Forelimb muscle (tissue), 1 donor: ENCODE measurements at regions not wholly inside any gene's neighbourhood (a gene's known extent, or its start where the extent isn't known, plus 50 kb on each side); places are given as distances from the start of the nearest gene placed in this dataset.
"Not testable (repeated sequence)": the region's sequence is repeated elsewhere in the genome, so short reads cannot be mapped to it uniquely, and the experiment has no call there.

ENCODE experiments used
- DNase-seq: peaks from one replicate; pipeline ENCODE4 v3.0.0-alpha.2; 2013; ENCODE audit warnings: low read depth

DNA sequence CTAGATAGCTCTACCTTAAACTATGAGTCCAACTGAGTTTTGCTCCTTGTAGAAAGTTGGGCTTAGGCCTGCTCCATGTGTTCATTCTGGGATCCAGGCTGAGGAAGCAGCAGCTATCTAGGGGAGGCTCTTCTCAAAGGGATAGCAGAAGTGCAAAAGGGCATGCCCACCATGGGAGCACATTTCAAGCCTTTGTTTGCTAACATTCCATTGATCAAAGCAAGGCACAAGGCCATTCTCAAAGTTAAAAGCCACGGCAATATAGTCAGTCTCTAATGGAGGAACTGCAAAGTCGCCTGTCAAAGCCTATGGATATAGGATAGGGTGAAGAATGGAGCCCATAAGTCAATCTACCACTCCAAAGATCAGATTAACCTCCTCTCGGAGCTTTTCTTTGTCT is 488.1 kb upstream of the ARX start:
- DNase-seq: no peak

DNA sequence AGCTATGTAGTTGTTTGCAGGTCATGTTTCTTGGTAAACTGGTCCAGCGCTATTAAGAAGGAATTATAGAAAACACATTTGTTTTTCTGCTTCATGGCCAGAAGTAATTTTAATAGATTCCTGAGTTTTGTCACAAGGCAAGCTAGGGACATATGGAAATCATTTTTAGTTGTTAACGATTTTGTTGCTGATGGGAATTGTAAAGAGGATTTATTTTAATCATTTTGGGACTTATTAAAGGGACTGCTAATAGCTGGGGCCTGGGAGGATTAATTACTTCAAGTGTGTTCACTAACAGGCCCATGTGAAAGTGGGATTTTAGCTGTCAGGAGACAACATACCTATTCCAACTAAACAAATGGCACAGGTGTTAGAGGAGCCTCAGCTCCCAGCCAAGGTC is 492.0 kb upstream of the ARX start:
- DNase-seq: no peak

DNA sequence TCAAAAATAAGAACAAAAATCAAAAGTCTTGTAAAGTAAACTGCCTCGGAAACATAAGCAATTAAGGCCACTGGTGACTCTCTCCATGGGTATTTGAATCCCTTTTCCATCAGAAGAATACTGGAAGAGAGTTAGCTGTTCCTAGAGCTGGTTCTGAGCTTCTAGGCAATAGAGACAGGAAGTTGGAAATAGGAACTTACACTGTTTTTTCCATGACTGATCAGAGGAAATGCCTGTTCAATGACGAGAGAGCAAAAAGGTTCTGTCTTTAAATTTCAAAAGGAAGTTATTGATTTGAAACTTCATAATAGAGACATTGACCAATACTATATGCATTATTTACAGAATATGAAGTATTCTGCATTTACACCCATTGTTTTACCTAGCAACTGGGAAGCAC is 503.5 kb upstream of the ARX start:
- DNase-seq: no peak

DNA sequence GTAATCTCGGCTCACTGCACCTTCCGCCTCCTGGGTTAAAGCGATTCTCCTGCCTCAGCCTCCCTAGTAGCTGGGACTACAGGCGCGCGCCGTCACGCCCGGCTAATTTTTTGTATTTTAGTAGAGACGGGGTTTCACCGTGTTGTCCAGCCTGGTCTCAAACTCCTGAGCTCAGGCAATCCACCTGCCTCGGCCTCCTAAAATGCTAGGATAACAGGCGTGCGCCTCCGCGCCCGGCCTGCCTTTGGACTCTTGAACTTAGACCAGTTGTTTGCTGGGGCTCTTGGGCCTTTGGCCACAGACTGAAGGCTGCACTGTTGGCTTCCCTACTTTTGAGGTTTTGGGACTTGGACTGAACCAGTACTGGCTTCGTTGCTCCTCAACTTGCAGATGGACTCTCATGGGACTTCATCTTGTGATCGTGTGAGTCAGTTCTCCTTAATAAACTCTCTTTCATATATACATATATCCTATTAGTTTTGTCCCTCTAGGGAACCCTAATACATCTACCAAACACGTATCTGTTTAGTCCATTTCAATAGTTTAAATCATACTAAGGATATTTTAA is 506.8 kb upstream of the ARX start:
- DNase-seq: not testable (repeated sequence)

DNA sequence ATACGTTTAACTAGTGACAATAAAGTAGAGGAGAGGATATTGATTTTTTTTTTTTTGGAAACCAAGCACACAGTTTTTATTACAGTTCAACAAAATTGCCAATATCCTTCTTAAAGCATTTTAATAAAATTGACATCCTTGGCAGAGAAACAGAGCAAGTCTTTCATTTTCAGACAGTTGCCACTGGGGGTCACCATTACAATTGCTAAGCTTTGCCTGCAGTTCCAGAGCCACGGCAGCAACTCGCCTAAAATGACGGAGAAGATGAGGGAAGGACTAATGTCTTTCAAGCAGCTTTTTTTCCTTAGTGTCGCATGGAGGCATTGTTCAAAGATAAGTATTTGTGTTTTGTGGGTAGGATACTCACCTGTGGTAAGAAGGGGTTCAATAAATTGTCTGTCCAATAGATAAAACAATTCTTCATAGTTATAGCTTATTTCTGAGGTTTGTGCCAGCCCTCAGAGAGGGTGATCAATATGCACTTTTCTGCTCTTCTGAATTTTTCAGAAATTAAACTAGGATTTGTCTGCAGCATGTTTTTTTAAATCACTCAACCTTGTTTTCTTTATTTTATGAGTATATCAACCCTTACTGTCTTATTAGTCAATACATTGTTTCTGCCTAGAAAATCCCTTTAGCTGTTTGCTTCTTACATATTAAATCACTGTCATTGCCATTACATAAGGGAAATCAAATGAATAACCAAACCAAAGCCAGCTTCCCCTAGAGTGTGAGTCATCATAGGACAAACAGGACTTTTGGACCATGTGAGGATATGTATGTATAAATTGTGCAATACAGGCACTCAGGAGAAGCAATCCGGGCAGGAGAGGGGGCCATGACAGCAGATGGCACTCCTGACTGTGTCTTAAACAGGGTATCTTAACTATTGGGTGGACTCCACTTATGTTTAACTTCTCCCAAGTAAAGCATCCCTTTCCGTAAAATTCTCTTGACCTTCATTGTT is 508.1 kb upstream of the ARX start:
- DNase-seq: peak; percentile 56

DNA sequence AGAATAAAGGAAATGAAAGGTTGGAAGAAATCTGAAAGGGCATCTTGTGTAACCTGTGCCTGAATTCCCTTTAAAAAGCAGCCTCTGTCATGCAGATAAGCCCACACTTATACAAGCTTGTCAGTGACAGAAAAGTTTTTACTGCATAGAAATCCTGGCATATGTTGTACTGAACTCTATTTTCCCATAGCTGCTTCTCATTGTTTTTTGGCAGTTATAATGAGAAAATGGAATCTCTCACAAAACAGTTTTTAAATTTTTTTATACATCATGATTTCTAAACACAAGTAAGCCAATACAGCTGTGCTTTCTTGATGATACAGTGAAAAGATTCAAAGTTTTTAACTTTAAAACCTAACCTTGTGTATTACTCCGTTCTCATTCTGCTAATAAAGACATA is 511.4 kb upstream of the ARX start:
- no peak for DNase-seq

DNA sequence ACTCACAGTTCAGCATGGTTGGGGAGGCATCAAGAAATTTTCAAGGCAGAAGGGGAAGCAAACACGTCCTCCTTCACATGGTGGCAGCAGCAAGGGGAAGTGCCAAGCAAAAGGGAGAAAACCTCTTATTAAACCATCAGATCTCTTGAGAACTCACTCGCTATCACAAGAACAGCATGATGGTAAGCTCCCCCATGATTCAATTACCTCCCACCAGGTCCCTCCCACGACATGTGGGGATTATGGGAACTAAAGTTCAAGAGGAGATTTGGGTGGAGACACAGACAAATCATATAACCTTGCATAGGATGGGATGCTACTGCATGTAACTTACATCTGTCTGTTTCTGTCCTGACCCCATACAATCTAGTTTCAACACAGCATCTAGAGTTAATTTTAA is 511.8 kb upstream of the ARX start:
- no peak for DNase-seq

DNA sequence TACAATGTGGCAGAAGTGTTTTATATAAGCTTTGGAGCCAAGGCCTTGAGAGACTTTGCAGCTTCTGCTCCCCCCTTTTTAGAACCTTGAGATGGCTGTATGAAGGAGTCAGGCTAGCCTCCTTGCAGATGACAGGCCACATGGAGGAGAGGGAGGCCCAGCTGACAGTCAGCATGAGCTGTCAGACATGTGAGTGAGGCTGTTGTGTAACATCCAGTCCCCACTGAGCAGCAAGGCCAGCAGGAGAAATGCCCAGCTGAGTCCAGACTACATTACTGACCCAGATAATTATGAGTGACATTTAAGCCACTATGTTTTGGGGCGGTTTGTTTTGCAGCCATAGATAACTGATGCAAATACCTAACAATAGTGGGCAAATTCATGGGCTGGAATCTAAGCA is 515.3 kb upstream of the ARX start:
- no peak for DNase-seq

DNA sequence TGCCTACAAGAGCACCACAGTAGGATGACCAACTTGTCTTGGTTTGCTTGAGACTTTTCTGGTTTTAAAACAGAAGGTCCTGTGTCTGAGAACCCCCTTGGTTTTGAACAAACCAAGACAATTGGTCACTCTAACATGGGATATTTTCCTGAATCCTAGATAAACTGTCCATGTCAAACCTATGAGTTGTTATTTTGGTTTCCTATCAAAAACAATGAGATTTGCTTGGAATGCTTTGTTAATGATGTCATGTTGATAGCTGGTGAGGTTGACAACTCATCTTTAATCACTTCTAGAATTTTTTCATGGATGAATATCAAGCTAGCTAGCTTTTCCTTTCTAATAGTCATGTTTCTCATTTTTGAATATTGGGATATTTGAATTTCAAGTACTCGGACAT is 518.3 kb upstream of the ARX start:
- DNase-seq: no peak

DNA sequence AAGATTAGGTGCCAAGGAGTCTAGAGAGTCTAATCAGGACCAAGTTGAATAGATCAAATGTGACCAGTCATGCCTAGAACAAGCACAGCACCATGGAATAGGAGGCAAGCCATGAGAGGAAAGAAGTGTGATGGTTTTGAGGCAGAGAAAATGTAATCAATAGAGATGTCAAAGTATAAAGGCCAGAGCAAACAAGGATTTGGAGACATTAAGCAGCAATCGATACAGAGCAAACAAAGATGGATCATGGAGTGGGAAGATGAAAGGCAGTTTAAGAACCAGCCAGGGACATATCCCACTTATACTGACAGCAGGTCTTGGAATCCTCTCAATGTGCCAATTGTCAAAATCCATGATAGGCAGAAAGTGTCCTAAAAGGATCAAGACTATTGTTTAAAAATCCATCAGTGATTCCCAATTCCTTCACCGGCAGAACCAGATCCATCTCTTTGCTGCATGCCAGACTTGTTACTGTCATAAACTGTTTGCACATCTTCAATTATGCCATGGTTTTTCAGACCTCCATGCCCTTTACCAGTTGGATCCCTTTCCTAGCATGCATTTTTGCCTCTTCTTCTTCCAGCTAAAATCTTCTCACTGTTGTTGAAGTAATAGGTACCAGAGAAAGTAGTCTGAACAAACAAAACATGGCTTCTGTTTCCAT is 520.7 kb upstream of the ARX start:
- no peak for DNase-seq

DNA sequence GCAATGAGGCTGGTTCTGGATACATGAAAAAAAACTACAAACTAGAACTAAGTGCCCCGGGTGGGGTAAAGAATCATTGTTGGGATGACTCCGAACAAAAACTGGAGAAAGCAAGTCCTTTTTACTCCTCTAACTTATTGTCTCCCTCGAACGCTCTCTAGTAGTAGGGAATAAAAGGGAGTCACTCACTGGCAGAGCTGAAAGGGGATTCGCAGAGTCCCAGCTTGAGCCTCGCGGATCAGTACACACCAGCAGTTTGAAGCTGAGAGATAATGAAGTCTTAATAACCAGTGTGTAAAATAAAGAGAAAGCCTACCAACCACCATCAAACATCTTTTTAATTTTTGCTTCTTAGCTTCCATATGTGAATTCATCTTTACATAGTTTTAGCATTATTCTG is 521.9 kb upstream of the ARX start:
- no peak for DNase-seq

DNA sequence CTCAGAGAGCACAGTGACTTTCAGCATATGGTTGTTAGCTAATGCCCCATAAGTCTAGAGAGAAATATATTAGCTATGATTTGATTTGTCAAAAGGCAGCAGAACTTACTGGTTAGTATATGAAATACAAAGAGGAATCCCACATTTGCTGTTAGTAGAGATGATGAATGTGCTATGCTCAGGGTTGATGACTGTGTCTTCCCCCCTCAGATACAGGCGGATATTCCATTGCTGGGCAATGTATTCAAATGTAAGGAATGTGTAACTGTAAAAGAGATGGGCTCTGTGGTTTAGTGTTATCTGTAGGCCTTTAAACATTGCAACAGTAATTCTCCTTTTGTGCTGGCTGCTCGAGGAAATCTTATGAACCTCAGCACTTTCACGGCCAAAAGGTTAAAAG is 528.9 kb upstream of the ARX start:
- no peak for DNase-seq

DNA sequence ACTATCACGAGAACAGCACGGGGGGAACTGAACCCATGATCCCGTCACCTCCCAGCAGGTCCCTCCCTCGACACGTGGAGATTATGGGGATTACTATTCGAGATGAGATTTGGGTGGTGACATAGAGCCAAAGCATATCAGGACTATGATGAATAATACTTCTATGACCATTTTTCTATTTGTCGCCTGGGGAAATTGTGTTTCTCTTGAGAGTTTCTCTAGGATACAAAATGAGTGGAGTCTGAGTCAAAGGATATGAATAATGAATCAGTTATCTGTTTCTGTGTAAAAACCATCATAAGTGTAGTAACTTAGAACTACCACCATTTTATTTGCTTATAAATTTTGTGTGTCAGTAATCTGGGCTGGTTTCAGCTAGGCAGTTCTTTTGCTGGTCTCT is 533.0 kb upstream of the ARX start:
- no peak for DNase-seq

DNA sequence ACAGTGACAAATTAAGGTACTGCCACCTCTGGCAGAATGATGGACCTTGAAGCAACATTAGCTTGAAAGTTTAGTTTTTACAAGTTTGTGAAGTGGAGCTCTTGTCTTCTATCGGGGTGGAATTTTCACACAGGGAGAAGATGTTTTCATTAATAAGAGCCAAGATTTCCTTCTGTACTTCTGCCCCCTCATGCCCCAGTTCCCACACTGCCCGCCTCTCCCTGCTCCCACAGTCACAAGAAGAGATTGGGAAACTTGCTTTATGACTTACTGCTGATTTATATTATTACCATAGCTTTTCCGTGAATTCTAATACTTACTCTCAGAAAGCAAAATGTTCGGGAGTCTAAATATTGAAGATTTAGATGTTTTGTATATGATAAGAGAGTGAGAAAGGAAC is 539.8 kb upstream of the ARX start:
- DNase-seq: no peak

DNA sequence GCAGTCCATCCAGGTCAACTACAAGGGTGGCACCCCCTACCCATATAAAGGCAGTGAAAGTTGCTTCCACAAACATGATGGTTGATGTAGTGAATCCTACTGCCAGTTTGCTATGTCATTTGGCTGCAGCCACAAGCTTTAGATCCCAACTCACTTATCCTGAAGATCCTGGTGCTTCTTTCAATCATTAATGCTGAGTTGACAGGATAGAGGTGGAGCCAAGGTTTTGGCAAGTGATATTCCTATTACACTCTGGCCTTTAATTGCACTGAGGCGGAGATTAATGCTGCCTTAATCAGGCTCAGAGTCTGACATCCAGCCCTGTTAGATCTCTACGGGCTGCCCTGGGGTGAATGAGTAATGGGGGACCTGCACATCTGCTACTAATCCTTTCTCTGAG is 542.4 kb upstream of the ARX start:
- no peak for DNase-seq

DNA sequence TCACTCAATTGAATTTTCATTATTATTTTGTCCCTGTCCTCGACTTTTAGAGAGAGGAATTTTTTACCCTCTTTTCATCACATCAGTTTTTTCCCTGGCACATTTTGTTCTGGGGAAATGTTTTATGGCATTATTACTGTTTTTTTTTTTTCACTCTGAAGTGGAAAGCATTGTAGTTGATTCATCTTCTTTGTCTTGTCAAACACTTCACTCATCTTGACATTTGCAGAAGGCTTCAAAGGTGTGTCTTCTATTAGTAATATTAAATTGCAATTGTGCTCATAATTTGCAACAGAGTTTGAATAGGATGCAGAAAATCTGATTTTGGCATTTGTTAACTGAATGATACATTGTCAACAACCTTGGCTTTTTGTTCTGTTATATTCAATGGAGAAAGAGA is 545.4 kb upstream of the ARX start:
- DNase-seq: no peak

DNA sequence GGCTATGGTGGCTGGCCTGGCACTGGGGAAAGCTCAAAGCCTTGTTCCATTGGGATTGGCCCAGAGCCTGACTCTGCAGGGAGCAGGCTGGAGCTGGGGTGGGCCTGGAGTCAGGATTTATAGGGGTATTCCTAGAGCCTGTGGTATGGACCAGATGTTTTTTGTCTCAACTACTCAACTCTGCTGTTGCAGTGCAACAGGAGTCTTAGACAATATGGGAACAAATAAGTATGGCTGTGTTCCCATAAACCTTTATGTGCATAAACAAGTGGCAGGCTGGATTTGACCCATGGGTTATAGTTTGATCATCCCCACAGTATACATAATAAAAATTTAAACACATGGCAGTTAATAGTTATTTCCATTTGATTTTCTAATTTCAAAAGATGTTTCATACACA is 557.9 kb upstream of the ARX start:
- no peak for DNase-seq

DNA sequence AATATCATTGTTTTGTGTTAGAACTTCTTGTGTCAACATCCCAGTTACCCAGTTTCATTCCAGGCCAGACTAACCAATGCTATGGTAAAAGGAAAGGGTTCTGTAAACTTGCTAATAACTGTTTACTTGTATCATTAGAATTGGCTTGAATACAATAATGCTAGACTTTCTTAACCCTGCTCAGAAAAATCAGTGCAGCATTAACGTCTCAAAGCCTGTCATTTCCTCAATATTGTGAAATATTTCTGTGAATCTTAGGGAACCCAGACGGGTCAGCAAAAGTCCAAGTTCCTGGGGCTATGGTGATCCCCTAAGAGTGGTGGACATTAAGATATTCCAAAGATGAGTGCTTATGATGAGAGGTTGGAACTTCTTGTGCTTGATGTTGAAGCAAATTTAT is 541.2 kb upstream of the MAGEB18 start:
- DNase-seq: no peak

DNA sequence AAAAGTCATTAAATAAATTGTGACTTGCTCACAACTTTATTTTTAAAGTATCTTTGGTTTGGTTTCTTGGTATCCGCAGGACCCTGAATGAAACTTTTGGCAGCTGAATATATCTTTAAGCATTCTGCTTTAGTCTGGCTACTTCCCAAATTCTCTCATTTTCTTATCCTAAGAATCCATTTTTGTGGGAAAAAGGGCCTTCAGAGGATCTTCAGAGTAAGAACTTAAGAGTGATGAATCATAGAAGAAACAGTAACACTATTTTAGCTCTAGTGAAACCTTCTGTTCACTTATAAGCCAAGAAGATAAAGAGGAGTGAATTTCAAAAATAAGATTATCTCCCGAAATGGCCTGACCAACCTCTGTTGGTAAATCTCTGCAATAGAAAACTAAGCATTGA is 540.6 kb upstream of the MAGEB18 start:
- DNase-seq: no peak

DNA sequence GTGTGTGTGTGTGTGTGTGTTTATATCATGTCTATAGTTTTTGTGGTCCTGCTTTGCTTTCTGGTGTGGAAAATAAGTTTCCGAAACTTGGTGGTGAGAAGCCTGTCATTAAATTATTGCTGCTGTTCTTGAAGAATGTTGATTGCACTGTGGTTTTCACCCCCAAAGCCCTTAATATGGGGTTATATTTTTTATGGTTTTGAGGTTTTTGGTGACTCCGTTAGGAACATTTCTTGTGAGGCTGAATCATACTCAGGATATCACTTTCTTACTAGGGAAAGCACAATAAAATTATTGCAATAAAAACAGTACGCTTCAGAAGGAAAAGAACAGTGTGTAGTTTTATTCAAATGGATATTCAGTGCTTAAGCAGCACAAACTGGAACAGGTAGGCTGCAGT is 539.1 kb upstream of the MAGEB18 start:
- no peak for DNase-seq

DNA sequence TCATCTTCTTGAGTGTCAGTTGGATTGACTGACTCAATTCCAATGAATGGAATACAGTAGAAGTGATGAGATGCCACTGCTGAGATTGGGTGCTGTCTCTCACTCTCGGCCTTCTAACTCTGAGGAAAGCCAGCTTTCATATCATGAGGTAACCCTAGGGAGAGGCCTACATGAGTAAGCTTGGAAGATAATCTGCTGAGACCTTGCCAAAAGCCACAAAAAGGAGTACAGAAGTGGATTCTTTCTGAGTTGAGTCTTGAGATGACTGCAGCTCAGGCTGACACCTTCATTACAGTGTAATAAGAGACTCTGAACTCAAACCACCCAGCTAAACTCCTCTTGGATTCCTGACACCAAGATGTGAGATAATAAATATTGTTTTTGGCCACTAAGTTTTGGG is 537.4 kb upstream of the MAGEB18 start:
- DNase-seq: no peak

DNA sequence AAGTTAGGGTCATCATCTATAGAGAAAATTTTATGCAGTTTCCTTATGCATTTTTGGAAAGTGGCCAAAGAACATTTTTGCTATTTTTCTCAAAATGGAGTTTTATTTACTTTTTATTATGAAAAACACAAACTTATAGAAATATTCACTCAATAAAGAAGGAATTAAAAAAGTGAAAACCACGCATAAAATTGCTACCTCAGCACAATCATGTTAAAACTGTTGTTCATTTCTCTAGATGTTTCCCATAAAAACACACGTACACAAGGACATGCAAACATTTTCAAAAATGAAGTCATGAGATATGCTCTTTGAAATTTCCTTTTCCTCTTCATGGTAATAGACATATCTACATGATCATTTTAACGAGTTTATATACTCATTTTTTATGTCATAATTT is 536.8 kb upstream of the MAGEB18 start:
- no peak for DNase-seq

DNA sequence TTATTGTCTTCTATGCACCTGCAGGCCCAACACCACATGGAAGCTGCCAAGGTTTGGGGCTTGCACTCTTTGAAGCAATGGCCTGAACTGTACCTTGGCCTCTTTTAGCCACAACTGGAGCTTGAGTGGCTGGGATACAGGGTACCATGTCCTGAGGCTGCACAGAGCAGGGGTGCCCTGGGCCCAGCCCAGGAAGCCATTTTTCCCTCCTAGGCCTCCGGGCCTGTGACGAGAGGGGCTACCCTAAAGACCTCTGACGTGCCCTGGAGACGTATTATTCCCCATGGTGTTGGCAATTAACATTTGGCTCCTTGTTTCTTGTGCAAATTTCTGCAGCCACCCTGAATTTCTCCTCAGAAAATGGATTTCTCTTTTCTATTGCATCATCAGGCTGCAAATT is 519.9 kb upstream of the MAGEB18 start:
- DNase-seq: no peak
